GM23248 (cell line): ENCODE measurements at regions not wholly inside any gene's neighbourhood (a gene's known extent, or its start where the extent isn't known, plus 50 kb on each side); places are given as distances from the start of the nearest gene placed in this dataset.

Experiments
- EZH2 ChIP-seq: fragments of 200-600 bp; sonication (generic); IDR thresholded peaks from 2 replicates; pipeline ENCODE4 v1.6.1; 2018; ENCODE audit warnings: antibody characterized with exemption, mild to moderate bottlenecking; ENCODE audit not compliant: insufficient read depth, poor library complexity, severe bottlenecking
- EZH2phosphoT487 ChIP-seq: fragments of 200-600 bp; sonication (generic); IDR thresholded peaks from 2 replicates; pipeline ENCODE4 v1.6.1; 2018; ENCODE audit warnings: antibody characterized with exemption, moderate library complexity, mild to moderate bottlenecking, low read depth; ENCODE audit not compliant: insufficient read depth

DNA sequence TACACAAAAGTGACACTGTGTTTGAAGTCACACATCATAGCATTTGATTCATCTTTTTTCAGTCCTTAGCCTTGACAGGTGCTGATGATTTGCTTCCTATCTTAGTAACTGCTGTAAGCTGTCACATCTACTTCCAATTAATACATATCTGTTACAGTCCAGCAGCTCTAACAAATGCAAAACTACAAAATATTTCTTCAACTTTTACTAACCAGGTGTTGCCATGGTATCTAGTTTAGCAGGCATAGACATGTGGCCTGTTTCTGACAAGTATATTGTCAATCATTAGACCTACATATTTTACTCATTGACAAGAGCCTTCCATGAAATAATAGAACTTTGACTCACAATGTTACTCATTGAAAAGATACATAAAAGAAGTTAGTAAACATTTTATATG lies 1159.7 kb downstream of the GRIK2 start:
- no peak for TF ChIP-seq EZH2
- TF ChIP-seq EZH2phosphoT487 = no peak
